Stomach smooth muscle (tissue), 2 donors: ENCODE measurements at regions not wholly inside any gene's neighbourhood (a gene's known extent, or its start where the extent isn't known, plus 50 kb on each side); places are given as distances from the start of the nearest gene placed in this dataset.
"Not testable (repeated sequence)": the region's sequence is repeated elsewhere in the genome, so short reads cannot be mapped to it uniquely, and the experiment has no call there.

Source experiments
- H3K27ac ChIP-seq: one replicate; pipeline ENCODE4 v1.7.0; 2013; ENCODE audit warnings: mild to moderate bottlenecking, low read length, inconsistent platforms
- H3K27me3 ChIP-seq, 2 donors: one replicate each; pipeline ENCODE4 v1.7.0; 2013; ENCODE audit warnings: low read length in 2 of 2; ENCODE audit not compliant: insufficient read depth in 2 of 2, control insufficient read depth in 1 of 2
- H3K36me3 ChIP-seq, 2 donors: one replicate each; pipeline ENCODE4 v1.7.0; 2013; ENCODE audit warnings: low read length in 2 of 2; ENCODE audit not compliant: control insufficient read depth in 2 of 2, insufficient read depth in 2 of 2
- H3K4me1 ChIP-seq: one replicate; pipeline ENCODE4 v1.7.0; 2013; ENCODE audit warnings: low read length; ENCODE audit not compliant: control insufficient read depth, insufficient read depth
- H3K4me3 ChIP-seq, 2 donors: one replicate each; pipeline ENCODE4 v1.7.0; 2013; ENCODE audit warnings: low read length in 2 of 2
- H3K9ac ChIP-seq, 2 donors: one replicate each; pipeline ENCODE4 v1.7.0; 2013; ENCODE audit warnings: low read length in 2 of 2, mild to moderate bottlenecking in 1 of 2
- H3K9me3 ChIP-seq, 2 donors: one replicate each; pipeline ENCODE4 v1.7.0; 2013; ENCODE audit warnings: low read length in 2 of 2; ENCODE audit not compliant: control insufficient read depth in 2 of 2
- donor health status: healthy.
- donor health status: Pancreatic carcinoma.

- Histone ChIP-seq H3K9me3 (no peaks in the 10 kb centered on the region), H3K9ac (no peak overlapping the region), H3K4me3 (no peak overlapping the region), H3K4me1 (peaks cover 4% of the 10 kb centered on the region), H3K27ac (no peak overlapping the region), H3K36me3 (no peaks in the 10 kb centered on the region), H3K27me3 (peaks cover 15% of the 10 kb centered on the region in 2 donors)
Observed at GRCh38 chr2:130251535-130251872, 53.3 kb upstream of the TUBA3E start.

DNA sequence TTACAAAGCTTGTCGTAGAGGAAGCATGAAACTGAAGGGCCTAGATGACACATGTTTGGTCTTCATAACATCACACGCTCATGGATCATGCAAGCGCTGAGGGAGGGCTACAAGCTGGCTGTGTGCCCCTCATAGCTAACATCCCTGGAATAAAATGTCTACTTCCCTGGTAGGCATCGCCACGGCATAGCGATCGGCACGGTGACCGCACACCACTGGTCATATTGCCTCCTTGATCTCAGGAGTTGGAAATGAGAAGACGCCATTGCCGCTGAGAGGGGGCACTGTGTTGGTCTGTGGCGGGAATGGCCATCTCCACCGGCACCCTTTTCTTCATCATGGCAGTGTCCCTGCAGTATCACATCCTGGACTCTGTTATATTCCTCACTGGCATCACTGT is 50.1 kb upstream of the TUBA3E start:
- not testable (repeated sequence) for H3K9me3 ChIP-seq, H3K4me1 ChIP-seq, H3K4me3 ChIP-seq, H3K36me3 ChIP-seq, H3K9ac ChIP-seq, H3K27ac ChIP-seq
- peaks cover 10 to 18% of the 10 kb centered on the region in 2 donors for H3K27me3 ChIP-seq
